AG04450 (cell line): ENCODE measurements at regions not wholly inside any gene's neighbourhood (a gene's known extent, or its start where the extent isn't known, plus 50 kb on each side); places are given as distances from the start of the nearest gene placed in this dataset.

ENCODE experiments used
- CTCF ChIA-PET: fragments of 300-600, 350-600 bp; formaldehyde crosslinking; extraction: SDS; loops from one replicate; lab custom pipeline; 2022; ENCODE audit warnings: antibody characterized with exemption, inconsistent platforms; lab: Charles Lee
- POLR2A ChIA-PET: fragments of 350-600 bp; formaldehyde crosslinking; extraction: SDS; loops from one replicate; lab custom pipeline; 2021; ENCODE audit warnings: antibody characterized with exemption, inconsistent platforms; lab: Yijun Ruan, JAX
- DNase-seq: peaks from one replicate; pipeline ENCODE4 v3.0.0-alpha.2; 2011; ENCODE audit warnings: low read depth, low spot score
- H3K27ac ChIP-seq: one replicate; pipeline ENCODE4 v1.5.1; 2012; ENCODE audit warnings: low read depth, low read length, control low read depth
- H3K27me3 ChIP-seq: one replicate; pipeline ENCODE4 v1.6.0; 2012; ENCODE audit warnings: low read length; ENCODE audit not compliant: control insufficient read depth, insufficient read depth
- H3K4me3 ChIP-seq: 2 replicates; pipeline ENCODE4 v1.5.1; 2011; ENCODE audit warnings: mild to moderate bottlenecking, low read depth, low read length, control low read depth
- H3K9me3 ChIP-seq: 2 replicates; pipeline ENCODE4 v1.5.1; 2012; ENCODE audit warnings: low read length; ENCODE audit not compliant: control insufficient read depth, insufficient read depth
- CTCF ChIP-seq: IDR thresholded peaks from 2 replicates; pipeline ENCODE4 v1.5.1; 2011; ENCODE audit warnings: low read depth, low read length, control low read depth, inconsistent platforms

- Histone ChIP-seq H3K27ac (peak overlapping the region; percentile 57), H3K9me3 (no peaks in the 10 kb centered on the region; the same call in 1 of the 2 replicates), H3K27me3 (no peaks in the 10 kb centered on the region), H3K4me3 (peak overlapping the region; percentile 55)
- CTCF ChIA-PET = interaction anchor here (0.6 to 1.7 kb wide), 5 partner anchors 18 to 418 kb away, joined by 3 to 6 read pairs (median 3); no protein-coding TSS in a partner anchor
- no peak for TF ChIP-seq CTCF
- no peak for DNase-seq
- POLR2A ChIA-PET = interaction anchor here (0.6 to 1.4 kb wide), 5 partner anchors 10 to 216 kb away, joined by 3 to 7 read pairs (median 4); no protein-coding TSS in a partner anchor
Measured at GRCh38 chr9:129550199-129550839, 70.6 kb downstream of the C9orf50 start.

- no peak overlapping the region for H3K27ac ChIP-seq
- peak overlapping the region; percentile 55; the same call in 1 of the 2 replicates for H3K4me3 ChIP-seq
- H3K27me3 ChIP-seq = no peaks in the 10 kb centered on the region
- no peak for TF ChIP-seq CTCF
- POLR2A ChIA-PET = interaction anchor here (1.0 to 1.4 kb wide), 4 partner anchors 10 to 215 kb away, joined by 3 to 7 read pairs (median 5); no protein-coding TSS in a partner anchor
- no peak for DNase-seq
- no peaks in the 10 kb centered on the region; the same call in 1 of the 2 replicates for H3K9me3 ChIP-seq
- CTCF ChIA-PET = interaction anchor here (1.7 kb wide), 1 partner anchor 54 kb away, joined by 3 read pairs; no protein-coding TSS in a partner anchor
Measured at GRCh38 chr9:129549684-129550083, 71.2 kb downstream of the C9orf50 start.

DNA sequence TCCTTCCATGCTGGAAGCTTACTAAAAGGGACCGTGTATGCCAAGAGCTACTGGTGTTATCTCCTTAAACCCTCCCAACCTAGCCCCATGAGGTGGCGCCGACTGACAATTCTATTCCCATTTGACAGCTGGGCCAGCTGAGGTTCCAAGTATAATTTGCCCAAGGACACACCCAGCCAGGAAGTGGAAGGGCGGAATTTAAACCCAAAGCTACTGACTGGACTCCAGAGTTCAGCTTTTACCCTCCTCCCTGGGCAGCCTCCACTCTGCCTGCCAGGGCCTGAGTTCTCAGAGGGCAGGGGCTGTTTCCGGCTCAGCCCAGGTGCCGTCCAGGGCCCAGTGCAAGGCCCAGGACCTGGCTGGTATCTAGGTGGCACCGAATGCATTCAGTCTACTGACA lies 71.8 kb downstream of the C9orf50 start:
- DNase-seq = no peak
- H3K4me3 ChIP-seq = no peak overlapping the region
- H3K27ac ChIP-seq = no peak overlapping the region
- ChIA-PET POLR2A (interaction anchor here (1.0 kb wide), 1 partner anchor 52 kb away, joined by 7 read pairs; no protein-coding TSS in a partner anchor), CTCF (no interaction called here)
- TF ChIP-seq CTCF = no peak
- H3K27me3 ChIP-seq = no peaks in the 10 kb centered on the region
- no peaks in the 10 kb centered on the region; the same call in 1 of the 2 replicates for H3K9me3 ChIP-seq

GRCh38 chr9:129548571-129549135 lies 72.2 kb downstream of the C9orf50 start:
- Histone ChIP-seq H3K4me3 (no peak overlapping the region), H3K9me3 (no peaks in the 10 kb centered on the region; the same call in 1 of the 2 replicates), H3K27ac (no peak overlapping the region), H3K27me3 (no peaks in the 10 kb centered on the region)
- TF ChIP-seq CTCF = no peak
- ChIA-PET CTCF (no interaction called here), POLR2A (interaction anchor here (1.0 kb wide), 1 partner anchor 52 kb away, joined by 7 read pairs; no protein-coding TSS in a partner anchor)
- no peak for DNase-seq
